ENCODE measurements at regions not wholly inside any gene's neighbourhood (a gene's known extent, or its start where the extent isn't known, plus 50 kb on each side); places are given as distances from the start of the nearest gene placed in this dataset.

- DNase-seq (ENCODE audit: low spot score): no peak
- Histone ChIP-seq H3K36me3 (no peaks in the 10 kb centered on the region), H3K9me3 (no peaks in the 10 kb centered on the region), H3K27me3 (no peaks in the 10 kb centered on the region), H3K4me3 (no peak overlapping the region), H3K4me1 (no peaks in the 10 kb centered on the region), H3K27ac (no peak overlapping the region)
- no peak for TF ChIP-seq CTCF (IDR thresholded peaks at IDR 0.05)
These were observed 180.5 kb downstream of the CAND1 start for GRCh38 chr12:67449591-67450052.

GRCh38 chr12:67450441-67450840 lies 181.3 kb downstream of the CAND1 start:
- H3K36me3 ChIP-seq: no peaks in the 10 kb centered on the region
- no peak overlapping the region for H3K4me3 ChIP-seq
- DNase-seq (ENCODE audit: low spot score): no peak
- H3K4me1 ChIP-seq: no peaks in the 10 kb centered on the region
- H3K27ac ChIP-seq: no peak overlapping the region
- H3K27me3 ChIP-seq: no peaks in the 10 kb centered on the region
- TF ChIP-seq CTCF (IDR thresholded peaks at IDR 0.05): no peak
- no peaks in the 10 kb centered on the region for H3K9me3 ChIP-seq

- no peaks in the 10 kb centered on the region for H3K36me3 ChIP-seq
- H3K4me1 ChIP-seq: peaks cover 0 to 4% of the 10 kb centered on the region in 2 donors
- no peaks in the 10 kb centered on the region for H3K9me3 ChIP-seq
- no peak overlapping the region for H3K4me3 ChIP-seq
- H3K27ac ChIP-seq: no peak overlapping the region
- DNase-seq (ENCODE audit: low spot score): no peak
- no peak for TF ChIP-seq CTCF (IDR thresholded peaks at IDR 0.05)
- no peaks in the 10 kb centered on the region for H3K27me3 ChIP-seq
These were observed 182.0 kb downstream of the CAND1 start for GRCh38 chr12:67451206-67451605.

- no peak for DNase-seq (ENCODE audit: low spot score)
- Histone ChIP-seq H3K4me3 (no peak overlapping the region), H3K36me3 (no peaks in the 10 kb centered on the region), H3K4me1 (peaks cover 0 to 14% of the 10 kb centered on the region in 2 donors), H3K9me3 (no peaks in the 10 kb centered on the region), H3K27me3 (no peaks in the 10 kb centered on the region), H3K27ac (no peak overlapping the region)
- no peak for TF ChIP-seq CTCF (IDR thresholded peaks at IDR 0.05)
These were observed 183.1 kb downstream of the CAND1 start for GRCh38 chr12:67452119-67452805.

DNA sequence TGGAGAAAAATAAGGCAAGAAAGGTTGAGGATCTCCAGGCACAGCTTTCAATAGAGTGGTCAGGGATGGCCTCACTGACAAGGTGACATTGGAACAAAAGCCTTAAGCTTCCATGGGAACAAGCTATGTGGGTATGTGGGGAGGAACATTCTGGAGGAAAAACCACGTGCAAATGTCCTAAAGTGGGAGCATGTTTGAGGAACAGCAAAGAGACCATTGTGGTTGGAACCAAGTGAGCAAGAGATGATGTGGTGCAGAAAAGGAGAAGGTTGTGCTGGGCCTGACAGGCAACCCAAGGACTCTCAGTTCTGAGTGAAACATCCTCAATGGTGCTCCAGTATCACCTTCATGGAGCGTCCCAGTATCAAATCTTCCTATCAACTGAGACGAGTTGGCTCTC lies 184.0 kb downstream of the CAND1 start:
- DNase-seq (ENCODE audit: low spot score): no peak
- Histone ChIP-seq H3K4me1 (peaks cover 0 to 23% of the 10 kb centered on the region in 2 donors), H3K4me3 (no peak overlapping the region), H3K36me3 (no peaks in the 10 kb centered on the region), H3K9me3 (no peaks in the 10 kb centered on the region), H3K27me3 (no peaks in the 10 kb centered on the region), H3K27ac (no peak overlapping the region)
- no peak for TF ChIP-seq CTCF (IDR thresholded peaks at IDR 0.05)

GRCh38 chr12:67455236-67455635 lies 186.1 kb downstream of the CAND1 start:
- H3K27me3 ChIP-seq: no peaks in the 10 kb centered on the region
- no peak for DNase-seq (ENCODE audit: low spot score)
- no peak for TF ChIP-seq CTCF (IDR thresholded peaks at IDR 0.05)
- no peak overlapping the region for H3K4me3 ChIP-seq
- H3K9me3 ChIP-seq: no peaks in the 10 kb centered on the region
- H3K4me1 ChIP-seq: peaks cover 0 to 28% of the 10 kb centered on the region in 2 donors
- H3K27ac ChIP-seq: no peak overlapping the region
- no peaks in the 10 kb centered on the region for H3K36me3 ChIP-seq
